H54 (cell line): ENCODE measurements at regions not wholly inside any gene's neighbourhood (a gene's known extent, or its start where the extent isn't known, plus 50 kb on each side); places are given as distances from the start of the nearest gene placed in this dataset.

Experiments
- DNase-seq: peaks from one replicate; pipeline ENCODE4 v3.0.0; 2011; ENCODE audit warnings: low spot score, mixed read lengths; ENCODE audit not compliant: insufficient read length
- FAIRE-seq: peaks from 3 replicates; lab custom pipeline; 2011; peaks lifted over from hg19 to GRCh38; lab: Jason Lieb, UNC
- POLR2A ChIP-seq: IDR thresholded peaks from 2 replicates; pipeline ENCODE4 v1.6.1; 2011; ENCODE audit warnings: low read depth, mild to moderate bottlenecking, low read length

- DNase-seq (no peak), FAIRE-seq (no peak)
- no peak for TF ChIP-seq POLR2A
Observed at GRCh38 chr19:27909861-27910260, 1303.1 kb downstream of the UQCRFS1 start.

GRCh38 chr19:27909185-27909840 is 1303.6 kb downstream of the UQCRFS1 start:
- DNase-seq (no peak), FAIRE-seq (no peak)
- no peak for TF ChIP-seq POLR2A

- DNase-seq (no peak), FAIRE-seq (no peak)
- TF ChIP-seq POLR2A = no peak
Observed at GRCh38 chr19:27906081-27906480, 1306.9 kb downstream of the UQCRFS1 start.

GRCh38 chr19:27905074-27905473 is 1307.9 kb downstream of the UQCRFS1 start:
- no peak for TF ChIP-seq POLR2A
- DNase-seq (no peak), FAIRE-seq (no peak)

- no peak for FAIRE-seq
Observed at GRCh38 chr19:27901078-27901477, 1311.9 kb downstream of the UQCRFS1 start.

GRCh38 chr19:27896091-27896490 is 1316.9 kb downstream of the UQCRFS1 start:
- DNase-seq = no peak
- FAIRE-seq = no peak
- no peak for TF ChIP-seq POLR2A

More at GRCh38 chr19:27901078-27901477, 1311.9 kb downstream of the UQCRFS1 start:
- DNase-seq = no peak
- no peak for TF ChIP-seq POLR2A

- TF ChIP-seq POLR2A = no peak
- DNase-seq (no peak), FAIRE-seq (no peak)
Observed at GRCh38 chr19:27894906-27895754, 1317.8 kb downstream of the UQCRFS1 start.

GRCh38 chr19:27892500-27892899 is 1320.5 kb downstream of the UQCRFS1 start:
- TF ChIP-seq POLR2A = no peak
- no peak for DNase-seq
- FAIRE-seq = no peak

- no peak for DNase-seq
- FAIRE-seq = no peak
- no peak for TF ChIP-seq POLR2A
Observed at GRCh38 chr19:27891411-27891810, 1321.5 kb downstream of the UQCRFS1 start.

GRCh38 chr19:27890696-27891095 is 1322.3 kb downstream of the UQCRFS1 start:
- TF ChIP-seq POLR2A = no peak
- DNase-seq (no peak), FAIRE-seq (no peak)

GRCh38 chr19:27890206-27890605 is 1322.7 kb downstream of the UQCRFS1 start:
- no peak for DNase-seq
- FAIRE-seq = no peak

GRCh38 chr19:27889156-27889555 is 1323.8 kb downstream of the UQCRFS1 start:
- no peak for TF ChIP-seq POLR2A
- DNase-seq (no peak), FAIRE-seq (no peak)

More at GRCh38 chr19:27890206-27890605, 1322.7 kb downstream of the UQCRFS1 start:
- TF ChIP-seq POLR2A = no peak

- FAIRE-seq = no peak
- no peak for TF ChIP-seq POLR2A
- no peak for DNase-seq
Observed at GRCh38 chr19:27887946-27888345, 1325.0 kb downstream of the UQCRFS1 start.

- no peak for TF ChIP-seq POLR2A
- DNase-seq (no peak), FAIRE-seq (no peak)
Observed at GRCh38 chr19:27885359-27885758, 1327.6 kb downstream of the UQCRFS1 start.

GRCh38 chr19:27884376-27884775 is 1328.6 kb downstream of the UQCRFS1 start:
- no peak for TF ChIP-seq POLR2A
- DNase-seq = no peak
- FAIRE-seq = no peak
